Breast epithelium (tissue), 3 donors: ENCODE measurements at regions not wholly inside any gene's neighbourhood (a gene's known extent, or its start where the extent isn't known, plus 50 kb on each side); places are given as distances from the start of the nearest gene placed in this dataset.

Source experiments
- POLR2A ChIP-seq: fragments of 450-650 bp; IDR thresholded peaks from one replicate; pipeline ENCODE4 v1.6.1; 2016; ENCODE audit warnings: antibody characterized with exemption, mild to moderate bottlenecking, moderate library complexity
- POLR2AphosphoS5 ChIP-seq, 3 donors: sonication (generic); formaldehyde crosslinking; IDR thresholded peaks; one replicate each; pipeline ENCODE4 v1.6.1; 2017; ENCODE audit warnings: antibody characterized with exemption in 3 of 3
- TF ChIP-seq, protein P1 (sequence below), 3 donors: fragments of 450-650 bp; IDR thresholded peaks; one replicate each; pipeline ENCODE4 v1.5.1; 2016 to 2017; ENCODE audit warnings: antibody characterized with exemption in 3 of 3, mild to moderate bottlenecking in 3 of 3, moderate library complexity in 3 of 3

DNA sequence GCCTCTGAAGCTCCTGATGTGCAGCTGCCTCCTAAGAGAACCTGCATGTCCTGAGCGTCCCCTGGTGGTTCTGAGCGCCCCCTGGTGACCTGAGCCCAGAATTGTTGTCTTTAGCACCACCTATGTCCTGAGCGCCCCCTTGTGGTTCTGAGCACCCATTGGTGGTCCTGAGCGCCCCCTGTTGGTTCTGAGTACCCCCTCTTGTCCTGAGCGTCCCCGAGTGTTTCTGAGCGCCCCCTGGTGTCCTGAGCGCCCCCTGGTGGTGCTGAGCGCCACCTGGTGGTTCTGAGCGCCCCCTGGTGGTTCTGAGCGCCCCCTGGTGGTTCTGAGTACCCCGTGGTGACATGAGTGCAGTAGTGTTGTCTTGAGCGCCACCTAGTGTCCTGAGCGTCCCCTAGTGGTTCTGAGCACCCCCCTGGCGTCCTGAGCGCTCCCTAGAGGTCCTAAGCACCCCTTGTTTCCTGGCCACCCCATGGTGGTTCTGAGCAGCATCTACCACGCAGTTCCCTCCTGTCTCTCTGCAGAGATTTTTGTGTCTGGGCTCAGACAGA, 782.5 kb downstream of the TMEM121 start:
- TF ChIP-seq, protein P1, sequence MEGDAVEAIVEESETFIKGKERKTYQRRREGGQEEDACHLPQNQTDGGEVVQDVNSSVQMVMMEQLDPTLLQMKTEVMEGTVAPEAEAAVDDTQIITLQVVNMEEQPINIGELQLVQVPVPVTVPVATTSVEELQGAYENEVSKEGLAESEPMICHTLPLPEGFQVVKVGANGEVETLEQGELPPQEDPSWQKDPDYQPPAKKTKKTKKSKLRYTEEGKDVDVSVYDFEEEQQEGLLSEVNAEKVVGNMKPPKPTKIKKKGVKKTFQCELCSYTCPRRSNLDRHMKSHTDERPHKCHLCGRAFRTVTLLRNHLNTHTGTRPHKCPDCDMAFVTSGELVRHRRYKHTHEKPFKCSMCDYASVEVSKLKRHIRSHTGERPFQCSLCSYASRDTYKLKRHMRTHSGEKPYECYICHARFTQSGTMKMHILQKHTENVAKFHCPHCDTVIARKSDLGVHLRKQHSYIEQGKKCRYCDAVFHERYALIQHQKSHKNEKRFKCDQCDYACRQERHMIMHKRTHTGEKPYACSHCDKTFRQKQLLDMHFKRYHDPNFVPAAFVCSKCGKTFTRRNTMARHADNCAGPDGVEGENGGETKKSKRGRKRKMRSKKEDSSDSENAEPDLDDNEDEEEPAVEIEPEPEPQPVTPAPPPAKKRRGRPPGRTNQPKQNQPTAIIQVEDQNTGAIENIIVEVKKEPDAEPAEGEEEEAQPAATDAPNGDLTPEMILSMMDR (IDR thresholded peaks at IDR 0.05), result no peak
- TF ChIP-seq POLR2AphosphoS5 (IDR thresholded peaks at IDR 0.05) (no peak), POLR2A (no peak)
